ENCODE measurements at regions not wholly inside any gene's neighbourhood (a gene's known extent, or its start where the extent isn't known, plus 50 kb on each side); places are given as distances from the start of the nearest gene placed in this dataset.

- Histone ChIP-seq H4K20me1 (ENCODE audit: insufficient read depth, low read length) (no peaks in the 10 kb centered on the region), H3K9ac (ENCODE audit: low read length) (no peak overlapping the region), H3K27me3 (ENCODE audit: insufficient read depth, low read length) (no peaks in the 10 kb centered on the region), H3K79me2 (ENCODE audit: insufficient read depth, low read length) (no peaks in the 10 kb centered on the region), H3K27ac (ENCODE audit: low read depth, low read length, poor library complexity, severe bottlenecking) (no peak overlapping the region), H3K4me1 (ENCODE audit: insufficient read depth, low read length, severe bottlenecking) (no peaks in the 10 kb centered on the region), H3K4me2 (ENCODE audit: low read length) (no peak overlapping the region), H3K36me3 (ENCODE audit: insufficient read depth, low read length) (no peaks in the 10 kb centered on the region), H3F3A (ENCODE audit: insufficient read depth, low read length) (no peaks in the 10 kb centered on the region), H2AFZ (ENCODE audit: low read length) (no peak overlapping the region), H3K4me3 (ENCODE audit: low read depth, low read length, poor library complexity, severe bottlenecking) (no peak overlapping the region), H3K9me3 (ENCODE audit: low read length) (no peaks in the 10 kb centered on the region), H3K9me2 (ENCODE audit: low read depth, low read length) (no peaks in the 10 kb centered on the region)
- TF ChIP-seq CTCF (IDR thresholded peaks at IDR 0.05; ENCODE audit: low read length) = no peak
- no peak for TF ChIP-seq EZH2 (IDR thresholded peaks at IDR 0.05; ENCODE audit: borderline replicate concordance, low read length)
Measured at GRCh38 chr3:101149707-101150106, 156.5 kb upstream of the ABI3BP start.

- no peak overlapping the region for H2AFZ ChIP-seq (ENCODE audit: low read length)
- H3K79me2 ChIP-seq (ENCODE audit: insufficient read depth, low read length) = no peaks in the 10 kb centered on the region
- TF ChIP-seq EZH2 (IDR thresholded peaks at IDR 0.05; ENCODE audit: borderline replicate concordance, low read length) (no peak), CTCF (IDR thresholded peaks at IDR 0.05; ENCODE audit: low read length) (no peak)
- H3K9me2 ChIP-seq (ENCODE audit: low read depth, low read length) = no peaks in the 10 kb centered on the region
- no peaks in the 10 kb centered on the region for H3F3A ChIP-seq (ENCODE audit: insufficient read depth, low read length)
- H3K9ac ChIP-seq (ENCODE audit: low read length) = no peak overlapping the region
- no peaks in the 10 kb centered on the region for H3K36me3 ChIP-seq (ENCODE audit: insufficient read depth, low read length)
- no peak overlapping the region for H3K27ac ChIP-seq (ENCODE audit: low read depth, low read length, poor library complexity, severe bottlenecking)
- H4K20me1 ChIP-seq (ENCODE audit: insufficient read depth, low read length) = no peaks in the 10 kb centered on the region
- H3K9me3 ChIP-seq (ENCODE audit: low read length) = no peaks in the 10 kb centered on the region
- H3K4me3 ChIP-seq (ENCODE audit: low read depth, low read length, poor library complexity, severe bottlenecking) = no peak overlapping the region
- no peaks in the 10 kb centered on the region for H3K27me3 ChIP-seq (ENCODE audit: insufficient read depth, low read length)
- no peak overlapping the region for H3K4me2 ChIP-seq (ENCODE audit: low read length)
- no peaks in the 10 kb centered on the region for H3K4me1 ChIP-seq (ENCODE audit: insufficient read depth, low read length, severe bottlenecking)
Measured at GRCh38 chr3:101149251-101149650, 156.0 kb upstream of the ABI3BP start.

GRCh38 chr3:101148001-101148400 is 154.8 kb upstream of the ABI3BP start:
- no peak for TF ChIP-seq CTCF (IDR thresholded peaks at IDR 0.05; ENCODE audit: low read length)
- TF ChIP-seq EZH2 (IDR thresholded peaks at IDR 0.05; ENCODE audit: borderline replicate concordance, low read length) = no peak
- no peak overlapping the region for H3K27ac ChIP-seq (ENCODE audit: low read depth, low read length, poor library complexity, severe bottlenecking)
- H3K36me3 ChIP-seq (ENCODE audit: insufficient read depth, low read length) = no peaks in the 10 kb centered on the region
- H3K4me2 ChIP-seq (ENCODE audit: low read length) = no peak overlapping the region
- no peaks in the 10 kb centered on the region for H3K9me2 ChIP-seq (ENCODE audit: low read depth, low read length)
- no peaks in the 10 kb centered on the region for H3F3A ChIP-seq (ENCODE audit: insufficient read depth, low read length)
- no peaks in the 10 kb centered on the region for H3K9me3 ChIP-seq (ENCODE audit: low read length)
- no peaks in the 10 kb centered on the region for H3K4me1 ChIP-seq (ENCODE audit: insufficient read depth, low read length, severe bottlenecking)
- no peaks in the 10 kb centered on the region for H3K79me2 ChIP-seq (ENCODE audit: insufficient read depth, low read length)
- H3K9ac ChIP-seq (ENCODE audit: low read length) = no peak overlapping the region
- H3K27me3 ChIP-seq (ENCODE audit: insufficient read depth, low read length) = no peaks in the 10 kb centered on the region
- no peaks in the 10 kb centered on the region for H4K20me1 ChIP-seq (ENCODE audit: insufficient read depth, low read length)
- H3K4me3 ChIP-seq (ENCODE audit: low read depth, low read length, poor library complexity, severe bottlenecking) = no peak overlapping the region
- no peak overlapping the region for H2AFZ ChIP-seq (ENCODE audit: low read length)

All from OCI-LY1 (cell line).